GM18498 (cell line): ENCODE measurements at regions not wholly inside any gene's neighbourhood (a gene's known extent, or its start where the extent isn't known, plus 50 kb on each side); places are given as distances from the start of the nearest gene placed in this dataset.

ENCODE experiments used
- ATAC-seq: cut with Tn5 transposase; IDR thresholded peaks from one replicate; pipeline ENCODE4 v1.9.1; 2021; ENCODE audit warnings: mild to moderate bottlenecking, moderate library complexity; ENCODE audit not compliant: unreplicated experiment

DNA sequence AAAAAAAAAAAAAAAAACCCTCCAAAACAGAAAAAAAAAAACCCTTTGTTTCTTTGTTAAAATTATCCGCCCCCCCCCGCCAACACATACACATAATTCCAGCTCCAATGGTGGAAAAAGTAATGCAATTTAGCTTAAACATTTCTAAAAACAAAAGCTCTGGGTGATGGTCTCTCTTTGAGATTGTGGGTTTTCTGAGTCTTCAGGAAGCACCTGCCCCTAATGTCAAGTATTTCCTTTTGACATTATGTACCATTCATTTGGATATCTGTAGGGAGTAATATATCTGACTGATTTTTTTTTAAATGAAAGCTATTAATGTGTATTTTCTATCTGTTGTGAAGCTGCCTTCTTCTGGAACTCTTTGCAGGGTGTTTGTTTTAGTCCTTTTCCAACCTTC is 389.7 kb downstream of the TAF11L14 start:
- no peak for ATAC-seq

- no peak for ATAC-seq
These were observed 390.3 kb downstream of the TAF11L14 start for GRCh38 chr5:18024542-18024941.

- no peak for ATAC-seq
These were observed 393.1 kb downstream of the TAF11L14 start for GRCh38 chr5:18027241-18027867.

DNA sequence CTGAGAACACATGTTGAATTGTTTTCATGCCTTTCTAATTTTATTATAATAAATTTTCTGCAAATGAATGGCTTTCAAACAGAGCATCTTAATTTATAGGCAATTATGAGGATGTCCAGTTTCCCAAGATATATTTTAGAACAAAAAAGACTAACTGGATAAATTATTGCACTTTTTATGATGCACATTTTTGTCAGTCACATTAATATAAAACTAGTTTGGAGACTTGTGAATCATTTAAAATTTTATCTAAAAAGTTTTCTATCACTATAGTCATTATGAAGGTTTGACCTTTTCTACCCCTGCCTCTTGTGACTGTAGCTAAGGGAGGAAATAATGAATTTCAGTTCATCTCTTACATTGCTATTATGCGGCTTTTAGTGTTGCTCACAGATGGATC is 393.8 kb downstream of the TAF11L14 start:
- ATAC-seq: no peak

GRCh38 chr5:18032744-18033143 is 398.5 kb downstream of the TAF11L14 start:
- ATAC-seq: no peak

- no peak for ATAC-seq
These were observed 402.3 kb downstream of the TAF11L14 start for GRCh38 chr5:18036531-18036930.

DNA sequence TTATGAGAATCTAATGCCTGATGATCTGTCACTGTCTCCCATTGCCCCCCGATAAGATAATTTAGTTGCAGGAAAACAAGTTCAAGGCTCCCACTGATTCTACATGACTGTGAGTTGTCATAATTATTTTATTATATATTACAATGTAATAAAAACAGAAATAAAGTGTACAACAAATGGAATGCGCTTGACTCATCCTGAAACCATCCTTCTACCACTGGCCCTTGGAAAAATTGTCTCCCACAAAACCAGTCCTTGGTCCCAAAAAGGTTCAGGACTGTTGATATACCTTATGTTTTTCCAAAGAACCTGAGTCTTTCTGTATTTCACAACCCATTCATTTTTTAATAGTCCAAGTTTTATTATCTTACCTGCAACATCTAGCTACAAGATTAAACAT is 403.5 kb downstream of the TAF11L14 start:
- no peak for ATAC-seq

DNA sequence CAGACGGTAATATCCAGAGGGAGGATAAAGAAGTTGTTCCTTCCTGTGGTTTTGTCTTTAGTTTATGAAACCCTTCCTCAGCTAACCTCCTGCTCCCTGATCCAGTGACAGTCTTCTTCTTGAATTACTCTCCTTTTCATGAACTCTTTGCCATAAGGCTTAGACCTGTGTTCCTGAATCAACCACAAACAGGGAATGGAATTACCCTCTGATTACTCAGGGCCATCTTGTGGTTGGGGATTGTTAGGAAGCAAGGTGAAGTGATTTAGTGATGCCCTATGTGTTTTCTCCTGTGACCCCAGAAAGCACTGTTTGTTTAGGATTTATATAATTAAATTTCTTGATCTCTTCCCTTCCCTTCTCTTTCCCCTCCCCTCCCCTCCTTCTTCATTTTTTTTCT is 409.1 kb downstream of the TAF11L14 start:
- no peak for ATAC-seq

DNA sequence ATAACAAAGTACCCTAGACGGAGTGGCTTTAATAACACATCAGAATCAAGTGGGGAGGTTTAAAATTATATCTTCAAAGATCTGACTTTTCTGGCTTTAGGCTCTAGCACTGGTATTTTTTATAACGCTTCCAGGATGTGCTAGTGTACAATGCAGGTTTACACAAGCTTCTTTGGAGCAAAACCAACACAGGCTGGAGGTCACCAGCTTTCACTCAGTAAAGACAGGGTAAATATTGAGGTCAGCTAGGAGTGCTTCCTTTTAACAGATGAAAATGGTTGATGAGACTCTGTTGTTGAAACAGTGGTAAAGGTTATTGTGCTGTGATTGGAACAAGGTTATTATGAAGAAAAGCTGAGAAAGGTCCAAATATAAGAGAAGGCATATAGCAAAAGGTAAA is 414.2 kb downstream of the TAF11L14 start:
- no peak for ATAC-seq

DNA sequence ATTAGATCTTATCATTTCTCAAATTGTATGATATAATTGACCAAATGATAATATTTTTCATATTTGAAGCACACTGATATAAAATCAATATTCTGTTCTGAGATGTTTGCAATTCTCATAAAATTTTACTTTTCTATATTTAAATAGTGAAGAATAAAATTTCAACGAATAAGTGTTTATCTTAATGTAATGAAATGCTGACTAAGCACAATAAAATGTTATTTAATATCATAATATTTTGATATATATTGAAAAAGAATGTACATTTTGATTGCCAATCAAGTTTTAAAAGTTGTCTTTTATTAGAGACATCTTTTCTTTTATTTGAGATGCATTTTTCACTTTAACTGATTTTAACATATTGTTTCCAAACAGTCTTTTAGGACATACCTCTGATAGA is 416.1 kb downstream of the TAF11L14 start:
- no peak for ATAC-seq

DNA sequence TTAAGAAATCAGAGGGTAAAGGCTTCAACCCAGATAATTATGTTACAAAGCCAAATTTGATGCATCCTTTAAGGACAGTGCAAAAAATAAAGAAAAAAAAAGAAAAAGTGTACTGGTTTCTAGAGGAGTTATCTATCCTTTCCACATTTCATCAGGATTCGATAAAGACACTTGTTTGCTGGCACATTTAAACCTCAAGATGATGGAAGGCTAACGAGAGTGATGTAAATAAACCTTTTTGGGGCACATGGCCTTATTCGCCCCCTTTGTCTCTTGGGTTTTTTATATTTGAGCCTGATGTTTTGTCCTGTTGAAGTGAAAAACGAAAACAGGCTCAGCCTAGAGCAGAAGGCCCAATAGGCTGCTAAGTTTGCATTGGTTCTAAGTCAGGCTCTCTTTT is 416.5 kb downstream of the TAF11L14 start:
- ATAC-seq: no peak

GRCh38 chr5:18051953-18052352 is 417.7 kb downstream of the TAF11L14 start:
- ATAC-seq: no peak

DNA sequence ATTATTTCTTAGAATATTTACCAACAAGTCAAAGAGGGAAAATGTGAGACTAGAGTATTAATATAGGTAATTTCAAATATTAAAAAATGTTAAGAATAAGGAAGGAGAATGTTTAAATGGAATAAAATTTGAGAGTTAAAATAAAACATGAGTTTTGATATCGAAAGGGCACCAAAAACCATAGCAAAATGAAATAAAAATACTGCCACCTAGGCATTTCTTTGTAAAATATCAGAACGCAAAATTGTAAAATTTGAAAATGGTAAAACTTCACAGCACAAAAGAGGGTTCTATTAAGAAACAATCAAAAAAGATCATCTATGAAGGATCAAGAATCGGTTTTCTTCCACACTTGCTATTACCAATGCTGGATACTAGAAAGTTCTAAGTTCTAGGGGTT is 418.3 kb downstream of the TAF11L14 start:
- ATAC-seq: no peak

GRCh38 chr5:18057725-18058124 is 423.5 kb downstream of the TAF11L14 start:
- no peak for ATAC-seq

GRCh38 chr5:18067615-18068014 is 433.4 kb downstream of the TAF11L14 start:
- ATAC-seq: no peak

GRCh38 chr5:18068826-18069225 is 434.6 kb downstream of the TAF11L14 start:
- ATAC-seq: no peak

DNA sequence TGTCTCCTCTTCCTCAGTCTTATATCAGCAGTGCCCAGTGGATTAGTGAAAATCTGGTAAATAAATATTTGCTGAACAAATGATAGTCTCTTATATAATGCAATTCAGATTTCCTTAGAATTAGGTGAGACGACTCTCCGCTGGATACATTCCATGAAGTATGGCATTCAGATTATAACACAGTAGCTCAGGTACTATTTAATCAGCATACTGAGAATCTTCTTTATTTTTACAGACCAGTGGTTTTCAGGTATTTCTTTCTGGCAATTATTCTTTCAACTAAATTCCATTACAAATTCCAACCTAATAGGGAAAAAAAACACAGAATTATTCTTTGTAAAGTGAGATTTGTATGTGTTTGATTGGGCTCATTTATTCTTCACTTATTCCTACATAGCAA is 435.5 kb downstream of the TAF11L14 start:
- no peak for ATAC-seq

- ATAC-seq: no peak
These were observed 438.3 kb downstream of the TAF11L14 start for GRCh38 chr5:18072600-18072999.

DNA sequence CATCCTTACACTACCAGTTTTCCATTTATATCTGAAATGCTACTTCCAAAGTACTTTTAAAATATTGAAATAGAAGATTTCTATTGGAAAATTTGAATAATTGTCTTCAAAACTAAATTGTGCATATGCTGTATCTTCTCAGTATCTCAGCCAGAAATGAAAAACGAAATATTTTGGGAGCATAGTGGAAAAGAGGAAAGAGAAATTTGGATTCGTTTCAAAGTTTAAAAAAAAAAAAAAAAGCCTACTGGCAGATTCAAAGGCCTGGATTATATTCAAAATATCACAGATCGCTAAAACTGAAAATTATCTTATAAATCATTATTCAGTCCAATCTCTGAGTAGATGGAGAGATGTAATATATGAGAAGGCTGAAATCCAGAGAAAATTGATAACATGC is 440.7 kb downstream of the TAF11L14 start:
- no peak for ATAC-seq

- ATAC-seq: no peak
These were observed 443.9 kb downstream of the TAF11L14 start for GRCh38 chr5:18078157-18078556.

GRCh38 chr5:18079831-18080230 is 445.6 kb downstream of the TAF11L14 start:
- no peak for ATAC-seq

DNA sequence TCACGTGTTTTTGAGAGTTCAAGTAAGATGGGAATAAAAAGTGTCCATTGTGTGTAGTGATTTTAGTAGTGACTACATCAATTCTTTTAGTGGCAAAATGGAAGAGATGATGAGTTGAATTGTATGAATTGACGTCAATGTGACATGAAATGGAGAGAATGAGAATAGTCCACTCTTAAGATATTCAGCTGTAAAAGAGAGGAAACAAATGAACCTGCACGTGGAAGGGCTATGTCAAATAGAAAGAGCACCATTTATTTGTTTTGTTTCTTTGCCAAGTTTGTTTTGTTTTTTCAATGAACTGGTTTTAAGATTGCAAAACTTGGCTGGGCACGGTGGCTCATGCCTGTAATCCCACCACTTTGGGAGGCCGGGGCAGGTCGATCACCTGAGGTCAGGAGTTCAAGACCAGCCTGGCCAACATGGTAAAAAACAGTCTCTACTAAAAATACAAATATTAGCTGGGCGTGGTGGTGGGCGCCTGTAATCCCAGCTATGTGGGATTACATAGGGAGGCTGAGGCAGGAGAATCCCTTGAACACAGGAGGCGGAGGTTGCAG is 453.8 kb downstream of the TAF11L14 start:
- no peak for ATAC-seq

- no peak for ATAC-seq
These were observed 455.9 kb downstream of the TAF11L14 start for GRCh38 chr5:18090177-18090576.
